KMS-11 (cell line): ENCODE measurements at regions not wholly inside any gene's neighbourhood (a gene's known extent, or its start where the extent isn't known, plus 50 kb on each side); places are given as distances from the start of the nearest gene placed in this dataset.

Experiments
- H2AFZ ChIP-seq: fragments of 200-600 bp; sonication (generic); 2 replicates; pipeline ENCODE4 v1.6.1; 2016; ENCODE audit warnings: antibody characterized with exemption, mixed run types, low read depth
- H3K27ac ChIP-seq: fragments of 200-600 bp; sonication (generic); 2 replicates; pipeline ENCODE4 v1.6.1; 2016; ENCODE audit warnings: mild to moderate bottlenecking, mixed run types
- H3K27me3 ChIP-seq: fragments of 200-600 bp; sonication (generic); 2 replicates; pipeline ENCODE4 v1.6.1; 2017; ENCODE audit warnings: mild to moderate bottlenecking, low read depth, mixed run types, moderate library complexity; ENCODE audit not compliant: insufficient read depth
- H3K36me3 ChIP-seq: fragments of 200-600 bp; sonication (generic); 2 replicates; pipeline ENCODE4 v1.6.1; 2017; ENCODE audit warnings: mild to moderate bottlenecking, mixed run types; ENCODE audit not compliant: insufficient read depth
- H3K4me1 ChIP-seq: fragments of 200-600 bp; sonication (generic); 2 replicates; pipeline ENCODE4 v1.6.1; 2016; ENCODE audit warnings: mild to moderate bottlenecking, low read depth, mixed run types; ENCODE audit not compliant: poor library complexity, severe bottlenecking
- H3K4me2 ChIP-seq: fragments of 200-600 bp; sonication (generic); 2 replicates; pipeline ENCODE4 v1.7.0; 2016; ENCODE audit warnings: mild to moderate bottlenecking, mixed run types
- H3K4me3 ChIP-seq: fragments of 200-600 bp; sonication (generic); IDR thresholded peaks from 2 replicates; pipeline ENCODE4 v1.6.1; 2017; ENCODE audit warnings: low read depth, low read length, mixed read lengths; ENCODE audit not compliant: insufficient read depth
- H3K79me2 ChIP-seq: fragments of 200-600 bp; sonication (generic); 2 replicates; pipeline ENCODE4 v1.6.1; 2016; ENCODE audit warnings: low read depth, mixed run types; ENCODE audit not compliant: insufficient read depth
- H3K9ac ChIP-seq: fragments of 200-600 bp; sonication (generic); 2 replicates; pipeline ENCODE4 v1.6.1; 2016; ENCODE audit warnings: mild to moderate bottlenecking, mixed run types
- H4K20me1 ChIP-seq: fragments of 200-600 bp; sonication (generic); 2 replicates; pipeline ENCODE4 v1.6.1; 2016; ENCODE audit warnings: mild to moderate bottlenecking, mixed run types; ENCODE audit not compliant: insufficient read depth
- TF ChIP-seq, protein P1 (sequence below): fragments of 200-600 bp; sonication (generic); conservative IDR thresholded peaks from 2 replicates; pipeline ENCODE4 v1.6.1; 2017; ENCODE audit warnings: low read depth, mild to moderate bottlenecking, antibody characterized with exemption, low read length, moderate library complexity, mixed read lengths

DNA sequence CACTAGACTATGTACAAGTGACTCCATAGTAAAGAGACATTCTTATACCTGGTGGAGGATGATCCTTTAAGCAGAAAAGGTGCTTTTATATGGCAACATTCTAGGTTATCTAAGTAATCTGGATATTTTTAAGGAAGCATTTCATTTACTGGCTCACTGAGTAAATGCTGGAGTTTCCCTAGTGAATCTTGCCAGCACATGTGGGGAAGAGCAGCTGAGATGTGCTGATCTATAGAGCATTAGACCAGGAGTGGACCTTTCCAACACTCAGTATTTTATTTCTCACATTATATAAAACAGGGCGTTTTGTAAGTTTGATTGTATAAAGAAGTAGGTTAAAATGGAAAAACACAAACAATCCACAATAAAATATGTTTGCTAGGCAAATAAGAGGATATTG lies 478.5 kb downstream of the ATP23 start:
- peaks cover 31% of the 10 kb centered on the region for H3K4me1 ChIP-seq
- H3K36me3 ChIP-seq = no peaks in the 10 kb centered on the region
- no peaks in the 10 kb centered on the region for H4K20me1 ChIP-seq
- H3K4me3 ChIP-seq = no peak overlapping the region
- H3K9ac ChIP-seq = no peak overlapping the region
- H2AFZ ChIP-seq = no peak overlapping the region
- H3K4me2 ChIP-seq = no peak overlapping the region
- no peak overlapping the region for H3K27ac ChIP-seq
- no peaks in the 10 kb centered on the region for H3K79me2 ChIP-seq
- no peaks in the 10 kb centered on the region for H3K27me3 ChIP-seq
- TF ChIP-seq, protein P1, sequence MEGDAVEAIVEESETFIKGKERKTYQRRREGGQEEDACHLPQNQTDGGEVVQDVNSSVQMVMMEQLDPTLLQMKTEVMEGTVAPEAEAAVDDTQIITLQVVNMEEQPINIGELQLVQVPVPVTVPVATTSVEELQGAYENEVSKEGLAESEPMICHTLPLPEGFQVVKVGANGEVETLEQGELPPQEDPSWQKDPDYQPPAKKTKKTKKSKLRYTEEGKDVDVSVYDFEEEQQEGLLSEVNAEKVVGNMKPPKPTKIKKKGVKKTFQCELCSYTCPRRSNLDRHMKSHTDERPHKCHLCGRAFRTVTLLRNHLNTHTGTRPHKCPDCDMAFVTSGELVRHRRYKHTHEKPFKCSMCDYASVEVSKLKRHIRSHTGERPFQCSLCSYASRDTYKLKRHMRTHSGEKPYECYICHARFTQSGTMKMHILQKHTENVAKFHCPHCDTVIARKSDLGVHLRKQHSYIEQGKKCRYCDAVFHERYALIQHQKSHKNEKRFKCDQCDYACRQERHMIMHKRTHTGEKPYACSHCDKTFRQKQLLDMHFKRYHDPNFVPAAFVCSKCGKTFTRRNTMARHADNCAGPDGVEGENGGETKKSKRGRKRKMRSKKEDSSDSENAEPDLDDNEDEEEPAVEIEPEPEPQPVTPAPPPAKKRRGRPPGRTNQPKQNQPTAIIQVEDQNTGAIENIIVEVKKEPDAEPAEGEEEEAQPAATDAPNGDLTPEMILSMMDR = no peak

DNA sequence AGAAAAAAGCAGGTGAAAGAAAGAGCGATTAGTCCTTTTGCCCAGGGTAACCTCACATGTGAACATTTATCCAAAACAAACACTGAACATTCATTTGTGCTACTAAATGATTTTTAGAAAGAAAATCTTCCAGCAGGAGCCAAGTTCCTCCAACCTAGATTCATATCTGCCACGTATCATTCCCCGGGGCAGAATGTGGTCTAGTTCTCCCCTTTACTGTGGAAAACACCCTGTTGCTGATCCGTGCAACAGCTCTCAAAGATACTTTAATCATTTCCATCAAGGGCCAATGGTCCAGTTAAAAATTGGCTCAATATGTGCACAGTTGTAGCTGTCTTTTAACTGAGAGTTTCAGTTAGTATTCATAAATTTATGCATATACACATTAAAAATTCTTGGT lies 479.1 kb downstream of the ATP23 start:
- TF ChIP-seq, protein P1 = no peak
- Histone ChIP-seq H3K79me2 (no peaks in the 10 kb centered on the region), H3K4me3 (no peak overlapping the region), H3K4me2 (no peak overlapping the region), H3K36me3 (no peaks in the 10 kb centered on the region), H3K4me1 (peaks cover 37% of the 10 kb centered on the region), H4K20me1 (no peaks in the 10 kb centered on the region), H2AFZ (no peak overlapping the region), H3K9ac (no peak overlapping the region), H3K27ac (no peak overlapping the region), H3K27me3 (no peaks in the 10 kb centered on the region)

DNA sequence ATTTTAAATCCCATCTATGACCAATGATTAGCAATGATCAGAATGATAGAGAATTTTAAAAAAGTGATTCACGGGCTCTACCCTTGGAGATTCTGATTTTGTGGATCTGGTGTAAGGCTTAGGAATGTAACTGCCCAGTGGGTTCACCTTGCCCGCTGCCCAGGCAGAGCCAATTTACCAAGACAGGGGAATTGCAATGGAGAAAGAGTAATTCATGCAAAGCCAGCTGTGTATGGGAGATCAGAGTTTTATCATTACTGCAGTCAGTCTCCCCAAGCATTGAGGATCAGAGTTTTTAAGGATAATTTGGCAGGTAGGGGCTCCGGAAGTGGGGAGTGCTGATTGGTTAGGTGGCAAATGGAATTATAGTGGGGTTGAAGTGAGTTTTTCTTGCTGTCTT lies 480.6 kb downstream of the ATP23 start:
- Histone ChIP-seq H3K36me3 (no peaks in the 10 kb centered on the region), H3K79me2 (no peaks in the 10 kb centered on the region), H3K4me2 (no peak overlapping the region), H3K27ac (no peak overlapping the region), H4K20me1 (no peaks in the 10 kb centered on the region), H3K4me1 (peaks cover 46% of the 10 kb centered on the region), H3K9ac (no peak overlapping the region), H3K27me3 (no peaks in the 10 kb centered on the region), H2AFZ (no peak overlapping the region), H3K4me3 (no peak overlapping the region)
- TF ChIP-seq, protein P1 = no peak

DNA sequence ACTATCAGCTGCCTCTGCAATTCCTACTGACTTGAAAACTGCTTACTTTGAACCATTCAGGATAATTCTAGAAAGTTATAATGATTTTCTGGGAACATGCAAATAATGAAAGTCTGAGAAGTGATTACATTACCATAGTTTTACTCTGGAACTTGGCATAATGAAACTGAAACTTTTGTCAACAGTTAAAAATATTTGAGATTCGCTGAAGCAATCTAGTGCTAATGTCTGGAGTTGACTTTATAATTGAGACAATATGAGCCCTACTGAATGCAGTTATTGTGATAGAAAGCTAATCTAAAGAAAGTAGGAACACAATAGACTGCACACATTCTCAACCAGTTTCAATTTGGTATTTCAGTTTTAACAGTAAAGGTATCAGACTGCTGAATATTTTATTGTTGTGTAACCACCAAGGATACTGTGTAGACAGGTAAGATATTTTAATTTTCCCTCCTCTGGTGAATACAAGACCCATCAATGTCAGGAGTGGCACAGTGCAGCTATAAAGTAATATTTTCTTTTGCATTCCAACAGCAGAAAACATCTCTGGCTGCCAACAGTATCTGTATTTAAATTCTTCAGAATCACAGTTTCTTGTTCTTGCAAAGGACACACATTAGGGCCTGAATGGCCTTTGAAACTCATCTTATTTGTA lies 483.5 kb downstream of the ATP23 start:
- peak overlapping the region; percentile 93 for H3K4me2 ChIP-seq

More for the DNA sequence above, 483.5 kb downstream of the ATP23 start:
- Histone ChIP-seq H3K79me2 (no peaks in the 10 kb centered on the region), H2AFZ (peak overlapping the region; percentile 58), H4K20me1 (no peaks in the 10 kb centered on the region), H3K4me1 (peaks cover 56% of the 10 kb centered on the region), H3K4me3 (no peak overlapping the region), H3K27me3 (no peaks in the 10 kb centered on the region), H3K36me3 (no peaks in the 10 kb centered on the region), H3K27ac (peak overlapping the region; percentile 85), H3K9ac (peak overlapping the region; percentile 54)
- TF ChIP-seq, protein P1 = no peak
